DMS 273 (cell line): ENCODE measurements at regions not wholly inside any gene's neighbourhood (a gene's known extent, or its start where the extent isn't known, plus 50 kb on each side); places are given as distances from the start of the nearest gene placed in this dataset.
A peak's percentile ranks its signal among the peaks of the same experiment; 100 is the strongest.

Source experiments
- DNase-seq: peaks from one replicate; lab custom pipeline; 2025; ENCODE audit not compliant: unreplicated experiment; lab: John Stamatoyannopoulos, UW

GRCh38 chr13:53200498-53201453, 172.2 kb downstream of the OLFM4 start:
- no peak for DNase-seq

GRCh38 chr13:53201454-53202225, 173.0 kb downstream of the OLFM4 start:
- DNase-seq = no peak

DNA sequence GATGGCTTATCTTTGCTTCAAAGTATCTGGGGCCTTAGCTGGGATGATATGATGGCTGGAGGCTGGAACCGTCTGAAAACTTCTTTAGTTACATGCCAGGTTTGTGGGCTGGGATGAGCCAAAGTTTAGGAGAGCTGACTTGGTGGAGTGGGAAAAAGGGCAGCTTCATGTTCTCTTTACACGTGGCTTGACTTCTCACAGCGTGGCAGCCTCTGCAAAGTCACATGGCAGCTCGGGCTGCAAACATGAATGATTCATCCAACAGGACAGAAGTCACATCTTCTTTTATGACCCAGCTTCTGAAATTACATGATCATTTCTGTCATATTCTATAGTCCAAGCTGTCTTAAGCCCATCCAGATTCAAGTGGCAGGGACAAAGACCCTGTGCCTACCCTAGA, 176.0 kb downstream of the OLFM4 start:
- no peak for DNase-seq

DNA sequence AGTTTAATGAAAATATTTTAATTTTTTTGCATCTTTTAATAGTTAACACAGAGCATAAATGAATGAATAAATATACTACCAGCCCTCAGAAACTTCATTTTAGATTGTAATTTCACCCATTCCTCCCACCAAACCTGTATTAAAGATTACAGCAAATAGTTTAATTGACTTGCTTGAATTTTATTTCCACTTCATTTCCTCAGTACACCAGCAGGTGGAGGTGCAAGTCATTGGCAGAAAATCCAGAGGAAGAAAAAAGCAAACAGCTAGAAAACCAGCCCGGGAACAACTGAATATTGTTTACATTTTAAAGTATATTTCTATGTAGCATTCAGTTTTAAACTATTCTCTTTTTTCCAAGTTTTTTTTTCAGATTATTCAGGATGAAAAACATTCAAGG, 177.8 kb downstream of the OLFM4 start:
- peak; percentile 54 for DNase-seq

DNA sequence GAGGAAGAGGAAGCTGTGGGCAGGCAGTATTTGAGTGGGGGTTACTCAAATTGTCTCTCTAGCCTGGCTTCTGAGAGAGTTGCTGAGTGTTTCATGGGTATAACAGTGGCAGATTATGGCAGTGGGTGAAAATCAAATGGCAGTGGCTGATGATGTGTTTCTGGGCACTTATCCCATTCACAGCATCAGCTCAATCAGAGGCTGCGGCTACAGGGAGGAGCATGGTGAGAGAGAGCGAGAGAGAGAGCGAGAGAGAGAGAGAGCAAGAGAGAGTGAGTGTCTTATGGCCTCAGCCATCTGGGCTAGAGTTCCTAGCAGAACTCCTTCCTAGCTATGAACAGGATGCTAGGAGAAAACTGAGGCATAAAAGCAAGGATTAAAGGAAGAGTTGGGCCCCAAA, 178.9 kb downstream of the OLFM4 start:
- peak; percentile 32 for DNase-seq

DNA sequence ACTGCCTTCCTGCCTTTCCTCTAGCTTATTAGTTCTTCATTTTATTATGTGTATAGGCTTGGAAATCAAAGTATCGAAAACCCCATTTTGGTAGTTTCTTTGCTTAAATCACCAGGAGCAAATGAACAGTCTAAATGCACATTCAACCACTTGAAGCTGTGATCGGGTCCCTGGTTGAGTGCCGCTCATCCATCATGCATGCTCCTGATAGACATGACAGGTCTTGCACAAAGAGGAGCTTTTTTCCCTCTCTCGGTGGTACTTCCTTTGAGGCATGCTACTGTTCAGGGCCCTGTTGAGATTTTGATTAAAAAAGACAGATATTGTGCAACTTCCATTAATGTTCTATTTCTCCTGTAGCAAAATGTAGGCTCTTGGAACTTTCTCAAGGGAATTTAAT, 185.8 kb downstream of the OLFM4 start:
- DNase-seq = no peak

DNA sequence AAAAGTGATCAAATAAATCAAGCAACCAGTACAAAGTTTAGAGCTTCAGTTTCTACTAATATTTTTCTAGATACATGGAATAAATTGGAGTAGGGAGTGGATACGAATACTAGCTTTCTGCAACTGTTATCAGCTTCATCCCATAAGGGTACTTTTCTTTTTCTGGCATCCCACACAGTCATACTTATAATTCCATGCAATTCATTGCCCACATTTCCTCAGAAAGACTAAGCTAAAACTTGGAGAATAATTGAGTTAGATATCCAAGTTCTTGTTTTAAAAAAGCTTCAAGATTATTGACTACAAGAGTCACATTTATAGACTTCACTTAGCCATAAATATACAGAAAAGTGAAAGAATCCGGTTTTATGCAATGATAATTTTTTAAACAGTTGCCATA, 186.9 kb downstream of the OLFM4 start:
- no peak for DNase-seq

DNA sequence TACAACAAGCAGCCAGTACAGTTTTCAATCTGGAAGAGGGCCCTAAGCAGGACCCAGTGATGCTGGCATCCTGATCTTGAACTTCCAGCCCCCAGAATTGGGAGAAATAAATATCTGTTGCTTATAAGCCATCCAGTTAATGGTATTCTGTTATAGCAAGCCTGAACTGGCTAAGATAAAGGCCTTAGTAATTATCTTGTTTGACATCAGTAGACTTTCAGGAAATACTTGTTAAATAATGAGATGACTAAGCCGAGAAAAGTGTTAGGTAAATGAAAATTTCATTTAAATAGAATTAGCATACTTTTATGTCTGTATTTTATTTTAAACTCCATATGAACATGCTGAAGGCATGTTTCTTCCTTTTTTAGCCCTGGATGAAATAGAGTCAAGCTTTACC, 188.2 kb downstream of the OLFM4 start:
- peak; percentile 2 for DNase-seq

GRCh38 chr13:53217194-53217593, 188.6 kb downstream of the OLFM4 start:
- DNase-seq = no peak

DNA sequence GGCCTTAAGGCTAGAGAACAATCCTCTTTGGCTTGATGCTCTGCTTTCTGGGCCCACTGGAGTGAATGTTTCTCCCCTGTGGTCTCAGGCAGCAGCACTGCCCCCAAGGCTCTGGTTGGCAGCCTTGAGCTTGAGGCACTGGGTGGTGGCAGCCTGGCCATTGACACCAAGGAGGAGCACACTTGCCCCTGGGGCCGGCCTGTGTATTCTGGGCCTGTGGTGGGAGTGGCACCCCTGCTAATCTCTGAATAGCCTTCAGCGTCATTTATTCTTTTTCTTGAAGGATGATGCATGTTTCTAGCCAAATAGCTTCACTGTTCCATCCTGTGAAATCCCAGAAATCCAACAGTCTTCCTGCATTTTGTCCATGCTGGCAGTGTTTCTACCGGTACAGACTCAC, 191.4 kb downstream of the OLFM4 start:
- DNase-seq = no peak

- no peak for DNase-seq
Observed at GRCh38 chr13:53237696-53238095, 209.1 kb downstream of the OLFM4 start.

DNA sequence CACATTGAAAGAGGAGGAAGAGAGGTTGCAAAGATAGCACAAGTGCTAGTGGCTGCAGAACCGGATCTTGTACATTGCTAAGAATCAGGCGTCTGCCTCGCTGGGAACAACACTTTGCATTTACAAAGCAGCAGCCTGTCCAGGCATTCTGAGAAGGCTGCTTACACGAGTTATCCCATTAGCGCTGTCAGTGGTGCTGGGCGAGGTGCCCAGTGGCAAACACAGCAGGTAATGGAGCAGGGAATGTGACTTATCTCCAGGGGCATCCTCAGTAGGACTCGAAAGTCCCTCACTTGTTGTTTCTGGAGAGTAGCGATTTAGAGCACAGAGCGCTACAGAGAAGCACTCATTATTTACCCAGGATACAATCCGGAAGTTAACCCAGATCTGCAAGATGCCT, 209.6 kb downstream of the OLFM4 start:
- no peak for DNase-seq

DNA sequence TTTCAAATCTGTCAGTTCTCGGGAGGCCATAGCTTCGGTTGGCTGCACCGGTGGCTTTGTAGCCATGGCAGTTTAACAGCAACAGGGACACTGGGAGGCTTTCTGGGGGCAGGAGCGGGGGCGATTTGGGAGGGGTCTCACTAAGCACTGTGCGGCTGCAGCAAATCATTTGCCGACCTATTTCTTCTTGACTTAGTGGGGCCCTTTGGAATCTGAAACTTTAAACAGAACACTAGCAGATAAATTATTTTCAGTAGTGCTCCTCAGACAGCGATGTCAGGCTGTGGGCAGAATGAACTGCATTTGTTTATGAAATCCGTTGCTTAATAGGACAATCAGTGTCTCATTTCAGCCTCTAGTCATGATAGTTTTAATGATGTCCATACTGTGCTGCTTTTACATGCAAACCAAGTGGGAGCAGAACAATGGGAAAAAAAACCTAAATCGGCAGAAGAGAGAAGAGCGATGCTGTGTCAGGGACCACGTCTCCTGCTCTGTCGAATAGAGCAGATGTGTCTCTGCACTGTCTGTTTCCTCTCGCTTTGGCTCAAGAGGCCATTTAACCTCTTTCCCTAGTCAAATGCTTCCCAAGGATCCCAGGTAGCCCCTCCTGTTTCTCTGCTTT, 211.9 kb downstream of the OLFM4 start:
- DNase-seq = no peak

GRCh38 chr13:53241891-53242348, 213.3 kb downstream of the OLFM4 start:
- DNase-seq = no peak

DNA sequence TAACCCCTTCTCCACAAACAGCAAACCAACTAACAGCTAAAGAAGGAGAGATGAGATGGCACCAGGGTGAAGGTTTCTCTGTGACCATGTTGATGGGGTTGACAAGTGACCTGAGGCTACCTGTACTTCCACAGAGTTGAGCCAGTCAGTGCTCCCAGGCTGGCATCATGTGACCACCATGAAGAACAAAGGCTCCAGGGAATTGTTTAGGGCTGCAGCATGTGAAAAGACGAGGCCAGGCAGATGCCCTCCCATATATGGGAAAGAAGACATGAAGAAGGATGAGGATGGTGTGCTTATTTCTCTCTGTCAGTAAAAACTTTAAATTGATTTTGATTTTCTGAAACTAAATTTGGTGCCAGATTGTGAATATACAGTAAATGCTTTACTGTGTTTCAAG, 220.6 kb downstream of the OLFM4 start:
- no peak for DNase-seq

DNA sequence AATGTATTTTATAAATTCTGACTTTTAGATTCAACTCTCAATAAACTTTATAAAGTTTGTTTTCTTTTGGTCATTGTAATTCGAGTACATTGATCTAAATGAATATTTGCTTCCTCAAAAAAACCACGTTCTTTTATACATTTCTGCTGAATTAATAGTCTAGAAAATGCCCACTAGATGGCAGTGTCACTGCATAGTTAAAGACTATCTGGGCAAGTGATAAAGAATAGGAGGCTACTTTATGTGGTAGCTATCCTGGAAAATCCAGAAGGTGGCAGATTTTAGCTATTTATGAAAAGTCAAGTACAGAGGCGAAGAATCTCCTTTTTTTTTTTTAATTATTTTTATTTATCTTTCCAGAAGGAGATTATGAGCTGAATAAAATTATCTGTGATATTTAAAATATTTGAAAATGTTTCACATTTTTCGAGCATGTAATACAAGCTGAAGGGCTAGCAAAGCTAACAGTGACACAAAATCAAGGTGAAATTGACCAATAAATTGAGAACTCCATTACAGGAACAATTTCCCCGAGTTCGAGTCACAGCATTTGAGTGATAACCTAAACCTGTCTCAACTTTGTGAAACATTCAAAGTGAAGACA, 221.8 kb downstream of the OLFM4 start:
- DNase-seq = peak; percentile 88

GRCh38 chr13:53250977-53251376, 222.4 kb downstream of the OLFM4 start:
- DNase-seq = no peak

DNA sequence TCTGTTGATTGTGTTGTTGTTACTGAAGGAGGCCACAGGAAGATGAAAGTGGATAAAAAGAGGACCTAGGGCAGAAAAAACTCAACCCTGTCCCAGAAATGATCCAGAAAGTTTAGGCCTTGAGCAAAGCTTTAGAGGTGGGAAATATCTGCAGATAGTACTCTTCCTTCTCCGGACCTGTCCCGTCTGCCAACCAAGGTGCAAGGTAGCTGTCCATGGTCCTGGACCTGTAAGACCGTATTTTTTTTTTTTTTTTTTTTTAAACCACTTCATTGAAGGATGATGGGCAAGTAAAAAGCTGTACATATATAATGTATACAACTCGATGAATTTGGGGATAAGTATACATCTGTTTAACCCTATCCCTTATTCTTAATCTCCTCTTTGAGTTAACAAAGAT, 225.9 kb downstream of the OLFM4 start:
- DNase-seq = no peak

DNA sequence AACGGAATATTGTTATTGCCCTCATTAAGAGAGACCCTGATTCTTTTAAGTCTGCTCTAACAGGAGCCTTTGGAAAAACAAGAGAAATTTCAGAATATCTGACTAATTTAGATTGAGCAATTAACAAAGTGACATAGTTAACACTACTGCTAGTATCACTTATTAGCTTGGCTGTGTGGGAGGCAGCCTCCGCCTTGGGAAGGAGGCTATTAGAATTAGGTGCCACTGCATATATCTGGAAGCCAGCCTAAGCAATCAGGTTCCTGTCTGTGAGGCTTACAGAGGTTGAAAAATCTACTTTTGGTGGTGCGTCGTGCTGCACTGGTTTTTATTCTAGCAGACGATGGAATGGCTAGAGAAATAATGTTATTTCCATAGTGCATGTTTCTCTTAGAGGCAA, 227.2 kb downstream of the OLFM4 start:
- DNase-seq = no peak

DNA sequence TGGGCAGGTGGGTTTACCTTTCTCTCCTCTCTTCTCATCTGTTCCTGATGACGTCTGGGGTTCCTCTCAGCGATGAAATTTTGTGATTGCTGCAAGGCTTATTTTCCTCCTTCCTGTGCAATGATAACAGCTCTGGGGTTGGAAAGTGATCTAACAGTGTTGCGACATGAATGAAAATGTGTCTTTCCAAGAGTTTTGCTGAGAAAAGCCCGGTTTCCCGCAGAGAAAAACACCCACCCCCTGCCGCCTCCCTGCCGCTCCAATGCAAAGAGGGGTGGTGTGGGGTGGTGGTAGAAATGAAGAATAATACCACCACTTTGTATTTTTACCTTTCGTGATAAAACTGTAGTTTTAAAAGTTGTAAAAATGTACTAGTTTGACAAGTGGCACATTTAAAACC, 232.0 kb downstream of the OLFM4 start:
- DNase-seq = no peak

GRCh38 chr13:53264751-53265385, 236.3 kb downstream of the OLFM4 start:
- no peak for DNase-seq
